HepG2 (cell line): ENCODE measurements at regions not wholly inside any gene's neighbourhood (a gene's known extent, or its start where the extent isn't known, plus 50 kb on each side); places are given as distances from the start of the nearest gene placed in this dataset.

ENCODE experiments used
- AKAP8 ChIP-seq: sonication (generic); formaldehyde crosslinking; IDR thresholded peaks from 2 replicates; pipeline ENCODE4 v1.5.1; 2020; ENCODE audit warnings: mild to moderate bottlenecking, missing genetic modification reagents
- ARID5B ChIP-seq: IDR thresholded peaks from 2 replicates; pipeline ENCODE4 v1.4.0; 2020; ENCODE audit warnings: mild to moderate bottlenecking, missing genetic modification reagents
- BCL3 ChIP-seq: sonication (generic); formaldehyde crosslinking; IDR thresholded peaks from 2 replicates; pipeline ENCODE4 v1.5.1; 2020; ENCODE audit warnings: mild to moderate bottlenecking, missing genetic modification reagents, moderate library complexity
- FOXO1 ChIP-seq: sonication (generic); formaldehyde crosslinking; IDR thresholded peaks from 2 replicates; pipeline ENCODE4 v1.4.0; 2020; ENCODE audit warnings: missing genetic modification reagents
- JARID2 ChIP-seq: sonication (generic); formaldehyde crosslinking; IDR thresholded peaks from 2 replicates; pipeline ENCODE4 v1.8.1; 2023; ENCODE audit warnings: missing genetic modification reagents, inconsistent platforms; ENCODE audit not compliant: insufficient replicate concordance
- TBX2 ChIP-seq: sonication (generic); formaldehyde crosslinking; IDR thresholded peaks from 2 replicates; pipeline ENCODE4 v1.5.0; 2020; ENCODE audit warnings: missing genetic modification reagents, mild to moderate bottlenecking, borderline replicate concordance
- TEAD3 ChIP-seq: optimal IDR thresholded peaks from 2 replicates; pipeline ENCODE3; 2016; ENCODE audit warnings: borderline replicate concordance
- ZFP91 ChIP-seq: sonication (generic); formaldehyde crosslinking; IDR thresholded peaks from 2 replicates; pipeline ENCODE4 v1.9.0; 2022; ENCODE audit warnings: missing genetic modification reagents, mild to moderate bottlenecking, borderline replicate concordance
- ZIK1 ChIP-seq: sonication (generic); formaldehyde crosslinking; IDR thresholded peaks from 2 replicates; pipeline ENCODE4 v1.5.0; 2020; ENCODE audit warnings: mild to moderate bottlenecking, low read depth, missing genetic modification reagents, borderline replicate concordance
- ZNF101 ChIP-seq: sonication (generic); formaldehyde crosslinking; IDR thresholded peaks from 2 replicates; pipeline ENCODE4 v1.4.0; 2020; ENCODE audit warnings: mild to moderate bottlenecking, low read depth, missing genetic modification reagents, borderline replicate concordance
- ZNF512 ChIP-seq: sonication (generic); formaldehyde crosslinking; IDR thresholded peaks from 2 replicates; pipeline ENCODE4 v1.4.0; 2020; ENCODE audit warnings: mild to moderate bottlenecking, missing genetic modification reagents
- ZNF574 ChIP-seq: sonication (generic); formaldehyde crosslinking; IDR thresholded peaks from 2 replicates; pipeline ENCODE4 v1.4.0; 2020; ENCODE audit warnings: missing genetic modification reagents
- ZNF781 ChIP-seq: sonication (generic); formaldehyde crosslinking; IDR thresholded peaks from 2 replicates; pipeline ENCODE4 v1.5.1; 2020; ENCODE audit warnings: borderline replicate concordance, mild to moderate bottlenecking, missing genetic modification reagents; ENCODE audit errors: not compliant biosample characterization

GRCh38 chr1:112803906-112804762 is 89.0 kb upstream of the PPM1J start (continued):
- 0 out of 2 replicates have a peak, but pooled peaks have one; percentile 14 for TF ChIP-seq ARID5B (CRISPR knock-in tag)
- TF ChIP-seq TEAD3 (CRISPR knock-in tag) = peak; percentile 56
- no peak for TF ChIP-seq ZNF101 (CRISPR knock-in tag)
- no peak for TF ChIP-seq BCL3 (CRISPR knock-in tag)
- no peak for TF ChIP-seq JARID2 (CRISPR knock-in tag)
- TF ChIP-seq ZNF512 = no peak
- TF ChIP-seq ZNF781 (CRISPR knock-in tag) = no peak
- no peak for TF ChIP-seq AKAP8 (CRISPR knock-in tag)
- peak; percentile 20; the same call in 1 of the 2 replicates for TF ChIP-seq ZFP91 (CRISPR knock-in tag)
- no peak for TF ChIP-seq ZIK1
- peak; percentile 73; the same call in 1 of the 2 replicates for TF ChIP-seq FOXO1 (CRISPR knock-in tag)
- TF ChIP-seq ZNF574 (CRISPR knock-in tag) = no peak
- TF ChIP-seq TBX2 = no peak
